SK-N-SH (cell line): ENCODE measurements at regions not wholly inside any gene's neighbourhood (a gene's known extent, or its start where the extent isn't known, plus 50 kb on each side); places are given as distances from the start of the nearest gene placed in this dataset.

Source experiments
- CTCF ChIA-PET: fragments of 300-600, 350-600 bp; formaldehyde crosslinking; extraction: SDS; loops from one replicate; lab custom pipeline; 2021; lab: Yijun Ruan, JAX
- POLR2A ChIA-PET: fragments of 350-600 bp; sonication (Branson Sonifier 250); formaldehyde crosslinking; extraction: SDS; loops from one replicate; lab custom pipeline; 2020; ENCODE audit warnings: antibody characterized with exemption, inconsistent platforms; lab: Yijun Ruan, JAX
- DNase-seq: peaks from one replicate; pipeline ENCODE4 v3.0.0; 2012
- H2AFZ ChIP-seq: fragments of 200-600 bp; sonication (generic); 2 replicates; pipeline ENCODE4 v1.8.1; 2016; ENCODE audit warnings: antibody characterized with exemption, mild to moderate bottlenecking, low read depth
- H3F3A ChIP-seq: fragments of 200-600 bp; sonication (generic); replicated peaks from 2 replicates; pipeline ENCODE3; 2016; ENCODE audit warnings: antibody characterized with exemption, mild to moderate bottlenecking; ENCODE audit not compliant: insufficient read depth
- H3K27ac ChIP-seq, 2 experiments: fragments of 200-500 bp in 1 of 2; fragments of 200-600 bp in 1 of 2; sonication (Bioruptor generic) in 1 of 2; sonication (generic), shearing (Covaris generic) in 1 of 2; 2 replicates each; pipeline versions ENCODE4 v1.5.1 to v1.6.1; 2014 to 2016; ENCODE audit warnings: low read depth in 2 of 2, inconsistent platforms in 1 of 2, low read length in 1 of 2, mild to moderate bottlenecking in 1 of 2, mixed read lengths in 1 of 2
- H3K27me3 ChIP-seq: fragments of 200-600 bp; sonication (generic), shearing (Covaris generic); 2 replicates; pipeline ENCODE4 v1.6.1; 2016; ENCODE audit warnings: mixed run types; ENCODE audit not compliant: insufficient read depth
- H3K36me3 ChIP-seq, 2 experiments: fragments of 200-500 bp in 1 of 2; fragments of 200-600 bp in 1 of 2; sonication (Bioruptor generic) in 1 of 2; sonication (generic) in 1 of 2; replicated peaks in 1 of 2; 2 replicates each; pipeline versions ENCODE3 to v1.5.1; 2014 to 2016; ENCODE audit warnings: low read length in 1 of 2, mild to moderate bottlenecking in 1 of 2; ENCODE audit not compliant: insufficient read depth in 2 of 2, control insufficient read depth in 1 of 2
- H3K4me1 ChIP-seq, 2 experiments: fragments of 200-500 bp in 1 of 2; fragments of 200-600 bp in 1 of 2; sonication (Bioruptor generic) in 1 of 2; sonication (generic), shearing (Covaris generic) in 1 of 2; 2 replicates each; pipeline versions ENCODE4 v1.5.1 to v1.6.1; 2014 to 2016; ENCODE audit warnings: low read depth in 1 of 2, low read length in 1 of 2, mixed run types in 1 of 2; ENCODE audit not compliant: insufficient read depth in 2 of 2, control insufficient read depth in 1 of 2
- H3K4me2 ChIP-seq: fragments of 200-600 bp; sonication (generic), shearing (Covaris generic); 2 replicates; pipeline ENCODE4 v1.6.1; 2017; ENCODE audit warnings: mixed run types
- H3K4me3 ChIP-seq, 2 experiments: fragments of 200-500 bp in 1 of 2; fragments of 200-600 bp in 1 of 2; sonication (Bioruptor generic) in 1 of 2; sonication (generic), shearing (Covaris generic) in 1 of 2; 2 replicates each; pipeline versions ENCODE4 v1.5.1 to v1.8.1; 2014 to 2016; ENCODE audit warnings: low read depth in 2 of 2, inconsistent platforms in 1 of 2, low read length in 1 of 2, mild to moderate bottlenecking in 1 of 2, mixed read lengths in 1 of 2, moderate library complexity in 1 of 2
- H3K79me2 ChIP-seq: fragments of 200-600 bp; sonication (generic); 2 replicates; pipeline ENCODE4 v1.8.1; 2017; ENCODE audit warnings: mild to moderate bottlenecking; ENCODE audit not compliant: insufficient read depth
- H3K9ac ChIP-seq: fragments of 200-600 bp; sonication (generic); 2 replicates; pipeline ENCODE4 v1.6.1; 2017; ENCODE audit warnings: mixed run types
- H3K9me2 ChIP-seq: fragments of 200-600 bp; sonication (generic); 2 replicates; pipeline ENCODE4 v1.6.1; 2017; ENCODE audit warnings: mixed run types
- H3K9me3 ChIP-seq: fragments of 200-600 bp; sonication (generic); 2 replicates; pipeline ENCODE4 v1.6.1; 2017; ENCODE audit warnings: mixed run types, mild to moderate bottlenecking, moderate library complexity
- H4K20me1 ChIP-seq: fragments of 200-600 bp; sonication (generic); 2 replicates; pipeline ENCODE4 v1.6.1; 2017; ENCODE audit warnings: mild to moderate bottlenecking, mixed run types; ENCODE audit not compliant: insufficient read depth
- CTCF ChIP-seq: fragments of 200-600 bp; sonication (generic); IDR thresholded peaks from 2 replicates; pipeline ENCODE4 v1.6.1; 2017; ENCODE audit warnings: antibody characterized with exemption, mild to moderate bottlenecking, moderate library complexity
- EP300 ChIP-seq, 2 experiments: IDR thresholded peaks; 2 replicates each; pipeline versions ENCODE4 v1.4.0 to v1.6.1; 2012; ENCODE audit warnings: borderline replicate concordance in 1 of 2, low read depth in 1 of 2, low read length in 1 of 2
- FOSL2 ChIP-seq: IDR thresholded peaks from 2 replicates; pipeline ENCODE4 v1.4.0; 2012; ENCODE audit warnings: low read depth, mild to moderate bottlenecking, moderate library complexity, borderline replicate concordance
- FOXJ3 ChIP-seq: sonication (generic); formaldehyde crosslinking; IDR thresholded peaks from 2 replicates; pipeline ENCODE4 v1.5.1; 2020; ENCODE audit warnings: mild to moderate bottlenecking, missing genetic modification reagents
- GABPA ChIP-seq: IDR thresholded peaks from 2 replicates; pipeline ENCODE4 v1.4.0; 2012; ENCODE audit warnings: low read depth, mild to moderate bottlenecking
- IRF3 ChIP-seq: fragments of 150-350 bp; IDR thresholded peaks from 2 replicates; pipeline ENCODE4 v1.6.1; 2016; ENCODE audit warnings: mild to moderate bottlenecking, low read depth, low read length
- MXI1 ChIP-seq: IDR thresholded peaks from 2 replicates; pipeline ENCODE4 v1.6.1; 2012; ENCODE audit warnings: mild to moderate bottlenecking, low read depth, low read length, improper control_type of control experiment
- NFIC ChIP-seq: IDR thresholded peaks from 2 replicates; pipeline ENCODE4 v1.4.0; 2012; ENCODE audit warnings: borderline replicate concordance
- NRF1 ChIP-seq: IDR thresholded peaks from 2 replicates; pipeline ENCODE4 v1.6.1; 2012; ENCODE audit warnings: low read depth, mild to moderate bottlenecking, low read length
- PBX3 ChIP-seq: IDR thresholded peaks from 2 replicates; pipeline ENCODE4; 2012
- POLR2AphosphoS5 ChIP-seq: IDR thresholded peaks from 2 replicates; pipeline ENCODE4 v1.6.1; 2012; ENCODE audit warnings: low read depth, low read length
- RCOR1 ChIP-seq: fragments of 150-350 bp; IDR thresholded peaks from 2 replicates; pipeline ENCODE4 v1.6.1; 2017; ENCODE audit warnings: antibody characterized with exemption, low read length
- RFX5 ChIP-seq: IDR thresholded peaks from 2 replicates; pipeline ENCODE4 v1.6.1; 2012; ENCODE audit warnings: mild to moderate bottlenecking, improper control_type of control experiment, low read length
- TAF1 ChIP-seq: IDR thresholded peaks from 2 replicates; pipeline ENCODE4 v1.6.1; 2012; ENCODE audit warnings: low read depth, mild to moderate bottlenecking, low read length, moderate library complexity, borderline replicate concordance
- TEAD4 ChIP-seq: IDR thresholded peaks from 2 replicates; pipeline ENCODE4 v1.4.0; 2012; ENCODE audit warnings: mild to moderate bottlenecking, borderline replicate concordance; ENCODE audit not compliant: insufficient read depth
- ZBTB33 ChIP-seq: IDR thresholded peaks from 2 replicates; pipeline ENCODE4 v1.4.0; 2012; ENCODE audit warnings: low read depth, borderline replicate concordance
- WGBS: methylation state at CpG from one replicate; pipeline ENCODE4 v1.1.6; 2017; ENCODE audit warnings: low lambda C conversion rate; 5-methylcytosine and 5-hydroxymethylcytosine counted together
- TF ChIP-seq, protein P1 (sequence below): IDR thresholded peaks from 2 replicates; pipeline ENCODE4 v1.4.0; 2012; ENCODE audit warnings: low read depth

GRCh38 chr18:39531659-39532058 is 1966.1 kb upstream of the CELF4 start:
- Histone ChIP-seq H4K20me1 (no peaks in the 10 kb centered on the region), H3K4me2 (no peak overlapping the region), H3K9me2 (no peaks in the 10 kb centered on the region), H3K9ac (no peak overlapping the region), H3K27me3 (no peaks in the 10 kb centered on the region), H3F3A (no peaks in the 10 kb centered on the region), H3K27ac (no peak overlapping the region), H3K4me1 (no peaks in the 10 kb centered on the region), H3K9me3 (no peaks in the 10 kb centered on the region), H3K79me2 (no peaks in the 10 kb centered on the region), H3K36me3 (no peaks in the 10 kb centered on the region), H3K4me3 (no peak overlapping the region), H2AFZ (no peak overlapping the region)
- TF ChIP-seq RCOR1: no peak
- no peak for TF ChIP-seq RFX5
- no peak for TF ChIP-seq NRF1
- TF ChIP-seq NFIC: no peak
- no peak for TF ChIP-seq TAF1
- no peak for TF ChIP-seq CTCF
- no peak for TF ChIP-seq MXI1
- TF ChIP-seq GABPA: no peak
- no peak for TF ChIP-seq TEAD4
- TF ChIP-seq, protein P1, sequence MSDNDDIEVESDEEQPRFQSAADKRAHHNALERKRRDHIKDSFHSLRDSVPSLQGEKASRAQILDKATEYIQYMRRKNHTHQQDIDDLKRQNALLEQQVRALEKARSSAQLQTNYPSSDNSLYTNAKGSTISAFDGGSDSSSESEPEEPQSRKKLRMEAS: no peak
- no peak for TF ChIP-seq IRF3
- TF ChIP-seq FOSL2: no peak
- no peak for TF ChIP-seq EP300 (IDR thresholded peaks at IDR 0.05; ENCODE audit: borderline replicate concordance in 1 of 2, low read depth in 1 of 2, low read length in 1 of 2)
- TF ChIP-seq ZBTB33: no peak
- no peak for TF ChIP-seq POLR2AphosphoS5
- no peak for TF ChIP-seq PBX3
- TF ChIP-seq FOXJ3 (CRISPR knock-in tag): no peak
- DNase-seq: no peak
- WGBS: 43% methylated on average over 5 of the region's 5 CpGs
- ChIA-PET POLR2A (no interaction called here), CTCF (interaction anchor here (0.8 kb wide), 1 partner anchor 9 kb away, joined by 3 read pairs; no protein-coding TSS in a partner anchor)
